ENCODE measurements at regions not wholly inside any gene's neighbourhood (a gene's known extent, or its start where the extent isn't known, plus 50 kb on each side); places are given as distances from the start of the nearest gene placed in this dataset.

GRCh38 chr22:27335102-27335660, 466.4 kb downstream of the MN1 start:
- ChIA-PET POLR2A (ENCODE audit: partially characterized antibody) (no interaction called here), CTCF (ENCODE audit: partially characterized antibody) (interaction anchor here (1.3 kb wide), 1 partner anchor 65 kb away, joined by 4 read pairs; no protein-coding TSS in a partner anchor)
- Histone ChIP-seq H3K4me2 (ENCODE audit: insufficient read depth in 1 of 2, low read depth in 2 of 2, low read length in 2 of 2) (no peak overlapping the region), H4K8ac (ENCODE audit: extremely low read depth, insufficient read depth, low read length) (no peak overlapping the region), H2AK5ac (ENCODE audit: low read depth, low read length) (no peak overlapping the region), H2BK120ac (replicated peaks; ENCODE audit: low read depth, low read length) (no peak overlapping the region), H3K79me1 (ENCODE audit: low read depth, low read length) (no peaks in the 10 kb centered on the region), H3K14ac (ENCODE audit: insufficient read length) (no peak overlapping the region), H3K27ac (ENCODE audit: low read depth, low read length) (no peak overlapping the region), H3K9ac (replicated peaks in 1 of 4; ENCODE audit: extremely low read depth in 1 of 4, low read depth in 3 of 4, low read length in 3 of 4) (no peak overlapping the region), H3K56ac (replicated peaks; ENCODE audit: insufficient read length, low read depth, low read length) (no peak overlapping the region), H4K5ac (ENCODE audit: insufficient read length, low read depth, low read length) (no peak overlapping the region), H3K36me3 (ENCODE audit: control insufficient read depth in 2 of 4, insufficient read depth in 4 of 4, low read length in 3 of 4) (no peaks in the 10 kb centered on the region), H3K23ac (ENCODE audit: insufficient read length) (no peak overlapping the region), H3K4ac (replicated peaks; ENCODE audit: insufficient read length, low read depth, low read length) (no peak overlapping the region), H3K4me3 (ENCODE audit: extremely low read depth in 1 of 4, insufficient read depth in 2 of 4, low read depth in 3 of 4, low read length in 4 of 4) (no peak overlapping the region), H2BK15ac (ENCODE audit: low read length) (no peak overlapping the region), H3K9me3 (ENCODE audit: insufficient read depth in 2 of 2, low read depth in 1 of 2, low read length in 1 of 2) (no peaks in the 10 kb centered on the region), H2BK20ac (ENCODE audit: low read length) (no peak overlapping the region), H2AFZ (ENCODE audit: low read length) (no peak overlapping the region), H3K23me2 (ENCODE audit: low read depth, low read length) (no peaks in the 10 kb centered on the region), H4K20me1 (replicated peaks in 1 of 2; ENCODE audit: control insufficient read depth in 1 of 2, insufficient read depth in 2 of 2, low read length in 2 of 2) (no peaks in the 10 kb centered on the region), H3K27me3 (replicated peaks in 1 of 4; ENCODE audit: control insufficient read depth in 3 of 4, extremely low read depth in 1 of 4, insufficient read depth in 3 of 4, low read length in 3 of 4) (no peaks in the 10 kb centered on the region), H3K79me2 (ENCODE audit: control insufficient read depth in 1 of 2, insufficient read depth in 2 of 2, low read length in 2 of 2) (no peaks in the 10 kb centered on the region), H3K18ac (ENCODE audit: extremely low read depth, low read length) (no peak overlapping the region), H2BK12ac (ENCODE audit: low read depth, low read length) (no peak overlapping the region), H3K4me1 (replicated peaks in 1 of 4; ENCODE audit: control insufficient read depth in 3 of 4, insufficient read depth in 4 of 4, low read length in 3 of 4) (peaks cover 2 to 8% (median 4%) of the 10 kb centered on the region in 4 experiments; a peak in 4 of 7 replicates), H2BK5ac (ENCODE audit: low read depth, low read length) (no peak overlapping the region), H4K91ac (replicated peaks; ENCODE audit: insufficient read length, low read length) (no peak overlapping the region)
- FAIRE-seq: no peak
- peak in 1 of 2 experiments; percentile 10 for DNase-seq (ENCODE audit: low read depth in 1 of 2, low spot score in 2 of 2)
- 59% methylated on average over 3 of the region's 3 CpGs; no CpG with 5 or more reads in 1 of the 2 experiments for WGBS, 2 experiments (ENCODE audit: extremely low coverage in 1 of 2, insufficient coverage in 1 of 2, insufficient read length in 1 of 2, insufficient replicate concordance in 2 of 2, low coverage in 1 of 2, low lambda C conversion rate in 2 of 2, missing lambda C conversion rate in 1 of 2)
- no peak for TF ChIP-seq CEBPB (IDR thresholded peaks at IDR 0.05; ENCODE audit: low read depth, low read length)
- TF ChIP-seq SIRT6 (IDR thresholded peaks at IDR 0.05; ENCODE audit: low read length): no peak
- TF ChIP-seq YY1 (IDR thresholded peaks at IDR 0.05; ENCODE audit: low read depth, low read length): no peak
- no peak for TF ChIP-seq BRCA1 (IDR thresholded peaks at IDR 0.05; ENCODE audit: low read depth, low read length)
- no peak for TF ChIP-seq JUND (IDR thresholded peaks at IDR 0.05; ENCODE audit: low read length)
- no peak for TF ChIP-seq SRF (IDR thresholded peaks at IDR 0.05; ENCODE audit: low read depth, low read length)
- no peak for TF ChIP-seq JUN (IDR thresholded peaks at IDR 0.05; ENCODE audit: low read depth, low read length)
- no peak for TF ChIP-seq ASH2L (IDR thresholded peaks at IDR 0.05; ENCODE audit: low read length)
- TF ChIP-seq, protein P1, sequence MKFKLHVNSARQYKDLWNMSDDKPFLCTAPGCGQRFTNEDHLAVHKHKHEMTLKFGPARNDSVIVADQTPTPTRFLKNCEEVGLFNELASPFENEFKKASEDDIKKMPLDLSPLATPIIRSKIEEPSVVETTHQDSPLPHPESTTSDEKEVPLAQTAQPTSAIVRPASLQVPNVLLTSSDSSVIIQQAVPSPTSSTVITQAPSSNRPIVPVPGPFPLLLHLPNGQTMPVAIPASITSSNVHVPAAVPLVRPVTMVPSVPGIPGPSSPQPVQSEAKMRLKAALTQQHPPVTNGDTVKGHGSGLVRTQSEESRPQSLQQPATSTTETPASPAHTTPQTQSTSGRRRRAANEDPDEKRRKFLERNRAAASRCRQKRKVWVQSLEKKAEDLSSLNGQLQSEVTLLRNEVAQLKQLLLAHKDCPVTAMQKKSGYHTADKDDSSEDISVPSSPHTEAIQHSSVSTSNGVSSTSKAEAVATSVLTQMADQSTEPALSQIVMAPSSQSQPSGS (IDR thresholded peaks at IDR 0.05; ENCODE audit: low read length): no peak
- TF ChIP-seq EP300 (IDR thresholded peaks at IDR 0.05; ENCODE audit: borderline replicate concordance in 1 of 2, low read depth in 2 of 2, low read length in 2 of 2): no peak
- no peak for TF ChIP-seq NRF1 (IDR thresholded peaks at IDR 0.05; ENCODE audit: low read depth, low read length)
- TF ChIP-seq RNF2 (IDR thresholded peaks at IDR 0.05; ENCODE audit: borderline replicate concordance, low read depth, low read length, missing control alignments, poor library complexity, severe bottlenecking): no peak
- no peak for TF ChIP-seq CHD1 (IDR thresholded peaks at IDR 0.05; ENCODE audit: low read depth, low read length)

Measured in H1 (cell line).